Aorta (tissue), 5 donors: ENCODE measurements at regions not wholly inside any gene's neighbourhood (a gene's known extent, or its start where the extent isn't known, plus 50 kb on each side); places are given as distances from the start of the nearest gene placed in this dataset.
"Not testable (repeated sequence)": the region's sequence is repeated elsewhere in the genome, so short reads cannot be mapped to it uniquely, and the experiment has no call there.

Experiments
- ATAC-seq: fragments of 200-7000 bp; cut with Tn5 transposase; one replicate; pipeline ENCODE4 v1.9.1; 2022; ENCODE audit warnings: moderate library complexity; ENCODE audit not compliant: low FRiP score
- DNase-seq, 2 donors: peaks; one replicate each; pipeline ENCODE4 v3.0.0-alpha.2; 2020
- H3K27ac ChIP-seq, 2 donors: one replicate each; pipeline ENCODE4 v1.5.1; 2013; ENCODE audit warnings: low read length in 2 of 2, mild to moderate bottlenecking in 2 of 2, moderate library complexity in 2 of 2, control low read depth in 1 of 2, inconsistent platforms in 1 of 2, low read depth in 1 of 2
- H3K27me3 ChIP-seq, 2 donors: one replicate each; pipeline ENCODE4 v1.6.1; 2013; ENCODE audit warnings: control low read depth in 1 of 2, low read length in 1 of 2, mild to moderate bottlenecking in 1 of 2, moderate library complexity in 1 of 2; ENCODE audit not compliant: insufficient read depth in 2 of 2, control insufficient read depth in 1 of 2
- H3K36me3 ChIP-seq, 2 donors: one replicate each; pipeline ENCODE4 v1.6.1; 2013; ENCODE audit warnings: control low read depth in 1 of 2, low read length in 1 of 2, mild to moderate bottlenecking in 1 of 2; ENCODE audit not compliant: insufficient read depth in 2 of 2, control insufficient read depth in 1 of 2
- H3K4me1 ChIP-seq, 2 donors: one replicate each; pipeline ENCODE4 v1.6.1; 2013; ENCODE audit warnings: low read length in 2 of 2, control low read depth in 1 of 2, mild to moderate bottlenecking in 1 of 2, moderate library complexity in 1 of 2; ENCODE audit not compliant: insufficient read depth in 2 of 2, control insufficient read depth in 1 of 2
- H3K4me3 ChIP-seq, 2 donors: one replicate each; pipeline ENCODE4 v1.5.1; 2013; ENCODE audit warnings: low read length in 2 of 2, control low read depth in 1 of 2, mild to moderate bottlenecking in 1 of 2
- H3K9me3 ChIP-seq: one replicate; pipeline ENCODE4 v1.6.1; 2013; ENCODE audit warnings: mild to moderate bottlenecking, low read length; ENCODE audit not compliant: control insufficient read depth
- WGBS, 2 donors: extraction: QIAGEN DNeasy Blood & Tissue Kit; methylation state at CpG; one replicate each; pipeline ENCODE4 v1.1.7; 2013; 5-methylcytosine and 5-hydroxymethylcytosine counted together
- intact Hi-C, 2 donors: fragments of 100-400 bp; cut with DNase I; formaldehyde crosslinking; loops; one replicate each; pipeline versions ENCODE4 v1.14.2 to v1.15.0; 2022
- donor health status: healthy with polysubstance abuse.
- donor health status: Bipolar disorder and iron deficiency.
- donor health status: DM: no; HTN: no; CAD: no.
- donor health status: DM: no; HTN: no; CAD: no.
- donor health status: DM: yes; HTN: yes; CAD: no.

GRCh38 chr13:18322821-18323220, 858.8 kb downstream of the TUBA3C start:
- H3K27ac ChIP-seq, ATAC-seq, H3K27me3 ChIP-seq, H3K4me3 ChIP-seq, H3K9me3 ChIP-seq, H3K36me3 ChIP-seq, DNase-seq, H3K4me1 ChIP-seq, intact Hi-C loops: not testable (repeated sequence)
- WGBS, 2 donors, result 64 to 77% methylated on average over 15 to 17 of the region's 18 CpGs

GRCh38 chr13:18319653-18320052, 862.0 kb downstream of the TUBA3C start:
- H3K4me3 ChIP-seq, H3K27ac ChIP-seq, H3K36me3 ChIP-seq, ATAC-seq, H3K9me3 ChIP-seq, DNase-seq, H3K4me1 ChIP-seq, intact Hi-C loops, H3K27me3 ChIP-seq: not testable (repeated sequence)

DNA sequence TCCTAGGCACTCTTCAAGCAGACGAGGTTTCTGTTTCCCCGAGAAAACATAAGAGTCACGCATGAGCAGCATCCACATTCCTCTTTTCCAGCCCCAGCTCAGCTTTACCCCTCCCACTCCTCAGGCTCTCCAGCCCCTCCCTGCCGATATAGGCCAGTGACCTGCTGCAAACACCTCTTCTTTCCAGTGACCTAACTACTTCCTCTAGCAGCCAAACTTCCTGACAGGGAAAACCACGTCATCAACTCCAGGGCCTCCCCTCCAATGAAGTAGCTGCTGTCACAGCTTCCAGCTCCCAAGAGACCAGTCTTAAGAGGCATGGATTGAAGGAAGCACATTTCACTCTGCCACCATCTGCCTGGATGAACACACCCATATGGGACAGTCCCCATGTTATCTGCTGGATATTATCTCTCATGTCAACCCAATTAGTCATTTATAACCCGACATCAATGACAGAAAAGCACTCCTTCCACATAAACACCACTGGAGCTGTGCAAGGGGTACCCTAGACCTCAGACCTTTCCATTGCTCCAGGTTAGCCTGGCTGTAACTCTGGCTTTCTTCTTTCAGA, 878.3 kb downstream of the TUBA3C start:
- H3K27me3 ChIP-seq, ATAC-seq, H3K4me3 ChIP-seq, H3K9me3 ChIP-seq, DNase-seq, H3K36me3 ChIP-seq, H3K4me1 ChIP-seq, H3K27ac ChIP-seq, intact Hi-C loops: not testable (repeated sequence)
- WGBS, 2 donors, result 60 to 63% methylated on average over 6 of the region's 6 CpGs

DNA sequence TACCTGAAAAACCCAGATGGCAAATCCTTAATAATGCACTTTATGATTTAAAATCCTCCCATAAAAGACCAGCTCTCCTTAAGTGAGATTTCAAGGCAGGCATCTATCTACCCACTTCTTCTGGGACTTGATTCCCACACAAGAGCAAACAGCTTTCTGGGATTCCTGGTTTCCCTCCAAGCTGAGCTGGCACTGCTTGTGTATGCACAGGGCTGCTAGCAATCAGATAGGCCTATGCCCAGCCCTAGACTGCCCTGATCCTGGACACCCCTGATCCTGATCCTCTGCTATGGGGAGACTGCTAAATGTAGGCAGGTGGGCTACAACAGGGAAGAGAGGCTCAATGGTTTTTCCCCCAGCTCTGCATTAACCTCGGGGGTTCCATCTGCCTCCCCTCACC, 880.7 kb downstream of the TUBA3C start:
- 43 to 56% methylated on average over 1 of the region's 1 CpG for WGBS, 2 donors
- H3K36me3 ChIP-seq, ATAC-seq: not testable (repeated sequence)

DNA sequence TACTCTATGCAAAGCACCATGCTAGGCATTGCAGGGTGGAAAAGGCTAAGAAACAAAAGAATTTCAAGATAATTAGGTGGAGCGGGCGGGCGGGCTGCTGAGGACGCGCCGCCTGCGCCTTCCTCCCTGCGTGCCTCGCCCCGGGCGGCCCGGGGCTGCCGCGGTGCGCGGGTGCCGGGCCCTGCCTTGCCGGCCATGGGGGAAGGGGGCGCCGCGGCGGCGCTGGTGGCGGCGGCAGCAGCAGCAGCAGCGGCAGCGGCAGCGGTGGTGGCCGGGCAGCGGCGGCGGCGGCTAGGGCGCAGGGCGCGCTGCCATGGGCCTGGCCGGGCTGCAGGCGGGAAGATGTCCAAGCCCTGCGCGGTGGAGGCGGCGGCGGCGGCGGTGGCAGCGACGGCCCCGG, 884.3 kb downstream of the TUBA3C start:
- H3K4me1 ChIP-seq, H3K27ac ChIP-seq, H3K4me3 ChIP-seq, ATAC-seq, H3K9me3 ChIP-seq, H3K27me3 ChIP-seq, H3K36me3 ChIP-seq, intact Hi-C loops, DNase-seq: not testable (repeated sequence)
- 55 to 66% methylated on average over 32 to 48 of the region's 48 CpGs for WGBS, 2 donors

More for the DNA sequence above, 880.7 kb downstream of the TUBA3C start:
- intact Hi-C loops, H3K27ac ChIP-seq, DNase-seq, H3K27me3 ChIP-seq, H3K4me1 ChIP-seq, H3K9me3 ChIP-seq, H3K4me3 ChIP-seq: not testable (repeated sequence)

- H3K27me3 ChIP-seq, H3K4me1 ChIP-seq, DNase-seq, H3K9me3 ChIP-seq, H3K4me3 ChIP-seq, H3K36me3 ChIP-seq, ATAC-seq, intact Hi-C loops, H3K27ac ChIP-seq: not testable (repeated sequence)
- WGBS, 2 donors, result 84 to 90% methylated on average over 4 to 5 of the region's 7 CpGs
These were observed 885.0 kb downstream of the TUBA3C start for GRCh38 chr13:18296617-18297016.

DNA sequence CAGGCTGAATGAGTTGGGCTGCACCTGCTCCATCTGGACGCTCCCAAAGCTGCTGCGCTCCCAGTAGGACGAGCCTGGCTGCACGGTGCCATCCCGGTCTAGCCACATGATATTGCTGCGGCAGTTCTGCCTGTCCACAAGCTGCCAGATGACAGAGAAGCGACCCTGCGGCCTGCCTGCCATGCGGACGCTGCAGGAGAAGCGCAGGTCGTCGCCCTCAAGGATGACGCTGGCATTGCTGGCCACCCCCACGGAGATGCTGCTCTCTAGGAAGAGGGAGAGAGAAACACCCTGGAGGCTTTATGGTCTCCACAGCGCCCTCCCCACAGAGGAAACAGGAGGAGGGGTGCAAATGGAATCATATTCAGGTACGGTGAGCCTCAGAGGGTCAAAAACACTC, 887.3 kb downstream of the TUBA3C start:
- DNase-seq, H3K27me3 ChIP-seq, intact Hi-C loops, H3K36me3 ChIP-seq, H3K27ac ChIP-seq, H3K4me3 ChIP-seq, H3K9me3 ChIP-seq, ATAC-seq, H3K4me1 ChIP-seq: not testable (repeated sequence)
- 72 to 75% methylated on average over 11 to 17 of the region's 17 CpGs for WGBS, 2 donors

- 13 to 28% methylated on average over 1 to 2 of the region's 2 CpGs for WGBS, 2 donors
- intact Hi-C loops, result not testable (repeated sequence)
These were observed 894.8 kb downstream of the TUBA3C start for GRCh38 chr13:18286848-18287247.

DNA sequence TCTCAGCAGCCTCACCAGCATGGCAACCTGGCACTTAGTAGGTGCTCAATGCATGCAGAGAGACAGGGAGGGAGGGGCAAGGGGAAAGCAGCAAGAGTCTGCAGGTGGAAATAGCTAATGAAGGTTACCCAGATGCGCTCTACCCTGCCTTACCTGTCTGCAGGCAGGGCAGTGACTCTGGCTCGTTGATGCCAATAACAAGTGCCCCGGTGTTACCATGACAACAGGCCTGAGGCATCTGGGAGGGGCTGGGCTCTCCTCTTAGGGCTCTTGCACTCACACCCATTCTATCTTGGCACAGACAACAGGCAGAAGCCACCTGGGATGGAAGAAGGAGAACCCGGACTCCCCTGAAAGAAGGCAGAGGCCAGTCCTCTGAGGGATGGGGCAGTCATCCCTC, 896.0 kb downstream of the TUBA3C start:
- H3K27ac ChIP-seq, intact Hi-C loops, H3K9me3 ChIP-seq, H3K27me3 ChIP-seq, H3K4me1 ChIP-seq, H3K4me3 ChIP-seq, H3K36me3 ChIP-seq, ATAC-seq, DNase-seq: not testable (repeated sequence)
- WGBS, 2 donors, result 79 to 85% methylated on average over 4 of the region's 4 CpGs

More at GRCh38 chr13:18286848-18287247, 894.8 kb downstream of the TUBA3C start:
- H3K4me1 ChIP-seq, H3K9me3 ChIP-seq, DNase-seq, H3K4me3 ChIP-seq, H3K27me3 ChIP-seq, H3K27ac ChIP-seq, ATAC-seq, H3K36me3 ChIP-seq: not testable (repeated sequence)
